Esophagus muscularis mucosa (tissue), 3 donors: ENCODE measurements at regions not wholly inside any gene's neighbourhood (a gene's known extent, or its start where the extent isn't known, plus 50 kb on each side); places are given as distances from the start of the nearest gene placed in this dataset.

Source experiments
- CTCF ChIP-seq, 3 experiments: fragments of 200-600 bp in 2 of 3; fragments of 450-650 bp in 1 of 3; sonication (generic) in 2 of 3; IDR thresholded peaks; one replicate each; pipeline ENCODE4 v1.5.1; 2017 to 2019; ENCODE audit warnings: antibody characterized with exemption in 3 of 3, mild to moderate bottlenecking in 2 of 3, moderate library complexity in 1 of 3
- POLR2A ChIP-seq: fragments of 450-650 bp; IDR thresholded peaks from one replicate; pipeline ENCODE4 v1.6.1; 2017; ENCODE audit warnings: antibody characterized with exemption, moderate library complexity, mild to moderate bottlenecking, low read depth

DNA sequence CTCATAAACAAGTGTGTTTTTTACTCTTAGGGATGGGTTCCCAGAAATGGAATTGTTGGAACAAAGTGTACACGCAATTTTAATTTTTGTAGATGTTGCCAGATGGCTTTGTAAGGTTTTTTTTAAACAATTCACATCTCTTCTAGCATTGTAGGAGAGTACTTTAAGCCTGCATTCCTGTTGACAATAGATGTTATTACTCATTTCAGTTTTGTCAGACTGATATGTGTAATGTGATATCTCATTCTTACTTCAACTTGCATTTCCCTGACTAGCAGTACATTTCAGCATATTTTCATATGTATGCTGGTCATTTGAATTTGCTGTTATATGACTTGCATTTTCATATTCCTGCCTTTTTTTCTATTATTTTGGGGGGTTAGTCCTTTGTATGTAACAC lies 186.6 kb upstream of the SLITRK6 start:
- TF ChIP-seq CTCF (IDR thresholded peaks at IDR 0.05) (no peak), POLR2A (no peak)
